ENCODE measurements at regions not wholly inside any gene's neighbourhood (a gene's known extent, or its start where the extent isn't known, plus 50 kb on each side); places are given as distances from the start of the nearest gene placed in this dataset.

DNA sequence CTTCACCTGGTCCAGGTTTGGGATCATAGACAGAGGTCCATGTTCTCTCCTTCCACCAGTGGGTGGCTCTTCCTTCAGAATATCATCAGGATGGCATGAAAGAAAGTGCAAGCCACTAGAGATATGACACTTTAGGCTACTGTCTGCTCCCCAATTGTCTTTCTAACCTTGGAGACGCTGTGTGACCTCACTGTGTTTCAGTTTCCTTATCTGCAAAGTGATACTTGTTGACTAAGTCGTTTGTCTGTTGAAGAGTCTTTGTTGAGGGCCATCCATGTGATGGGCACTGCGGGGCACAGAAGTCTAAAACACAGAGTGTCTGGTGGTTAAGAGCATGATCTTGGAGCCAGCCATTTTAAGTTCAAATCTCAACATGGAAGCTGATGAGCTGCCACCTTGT, 259.9 kb upstream of the THSD7B start:
- Histone ChIP-seq H3K9ac (ENCODE audit: low read length in 3 of 3) (no peak overlapping the region), H3K27ac (ENCODE audit: low read depth in 2 of 2, low read length in 2 of 2) (no peak overlapping the region), H3K36me3 (ENCODE audit: control insufficient read depth in 2 of 3, insufficient read depth in 3 of 3, low read length in 3 of 3) (no peaks in the 10 kb centered on the region), H3K4me1 (ENCODE audit: control insufficient read depth in 2 of 3, insufficient read depth in 2 of 3, low read depth in 1 of 3, low read length in 3 of 3) (no peaks in the 10 kb centered on the region), H3K27me3 (ENCODE audit: control insufficient read depth, insufficient read depth, low read length) (no peaks in the 10 kb centered on the region), H3K9me3 (ENCODE audit: control insufficient read depth in 2 of 3, insufficient read depth in 1 of 3, low read length in 3 of 3) (no peaks in the 10 kb centered on the region), H3K4me3 (ENCODE audit: low read length in 3 of 3) (no peak overlapping the region)
- TF ChIP-seq, protein P1, sequence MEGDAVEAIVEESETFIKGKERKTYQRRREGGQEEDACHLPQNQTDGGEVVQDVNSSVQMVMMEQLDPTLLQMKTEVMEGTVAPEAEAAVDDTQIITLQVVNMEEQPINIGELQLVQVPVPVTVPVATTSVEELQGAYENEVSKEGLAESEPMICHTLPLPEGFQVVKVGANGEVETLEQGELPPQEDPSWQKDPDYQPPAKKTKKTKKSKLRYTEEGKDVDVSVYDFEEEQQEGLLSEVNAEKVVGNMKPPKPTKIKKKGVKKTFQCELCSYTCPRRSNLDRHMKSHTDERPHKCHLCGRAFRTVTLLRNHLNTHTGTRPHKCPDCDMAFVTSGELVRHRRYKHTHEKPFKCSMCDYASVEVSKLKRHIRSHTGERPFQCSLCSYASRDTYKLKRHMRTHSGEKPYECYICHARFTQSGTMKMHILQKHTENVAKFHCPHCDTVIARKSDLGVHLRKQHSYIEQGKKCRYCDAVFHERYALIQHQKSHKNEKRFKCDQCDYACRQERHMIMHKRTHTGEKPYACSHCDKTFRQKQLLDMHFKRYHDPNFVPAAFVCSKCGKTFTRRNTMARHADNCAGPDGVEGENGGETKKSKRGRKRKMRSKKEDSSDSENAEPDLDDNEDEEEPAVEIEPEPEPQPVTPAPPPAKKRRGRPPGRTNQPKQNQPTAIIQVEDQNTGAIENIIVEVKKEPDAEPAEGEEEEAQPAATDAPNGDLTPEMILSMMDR (IDR thresholded peaks at IDR 0.05; ENCODE audit: borderline replicate concordance, extremely low read depth, insufficient read depth) = no peak
- FAIRE-seq = no peak
- no peak for DNase-seq
- intact Hi-C loops (cut with DNase I) = no loop called here

DNA sequence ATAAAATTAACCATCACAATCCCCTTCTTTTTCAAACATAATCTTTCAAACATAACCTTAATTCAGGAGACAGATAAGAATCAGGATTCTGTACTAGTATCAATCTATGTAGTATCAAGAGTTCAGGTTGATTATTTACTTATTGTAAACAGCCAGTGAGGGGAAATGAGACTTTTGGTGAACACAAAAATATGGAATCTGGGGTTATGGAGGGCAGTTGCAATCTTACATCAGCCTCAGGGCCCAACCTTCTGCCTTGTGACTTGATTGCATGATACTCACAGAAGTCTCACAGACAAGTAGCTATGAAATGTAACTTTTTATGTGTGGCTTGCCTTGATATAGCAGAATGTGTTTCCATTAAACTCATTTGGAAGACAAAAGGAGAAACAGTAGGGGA, 262.7 kb upstream of the THSD7B start:
- Histone ChIP-seq H3K4me3 (ENCODE audit: low read length in 3 of 3) (no peak overlapping the region), H3K9me3 (ENCODE audit: control insufficient read depth in 2 of 3, insufficient read depth in 1 of 3, low read length in 3 of 3) (no peaks in the 10 kb centered on the region), H3K4me1 (ENCODE audit: control insufficient read depth in 2 of 3, insufficient read depth in 2 of 3, low read depth in 1 of 3, low read length in 3 of 3) (no peaks in the 10 kb centered on the region), H3K27me3 (ENCODE audit: control insufficient read depth, insufficient read depth, low read length) (no peaks in the 10 kb centered on the region), H3K9ac (ENCODE audit: low read length in 3 of 3) (no peak overlapping the region), H3K36me3 (ENCODE audit: control insufficient read depth in 2 of 3, insufficient read depth in 3 of 3, low read length in 3 of 3) (no peaks in the 10 kb centered on the region), H3K27ac (ENCODE audit: low read depth in 2 of 2, low read length in 2 of 2) (no peak overlapping the region)
- TF ChIP-seq, protein P1 (IDR thresholded peaks at IDR 0.05; ENCODE audit: borderline replicate concordance, extremely low read depth, insufficient read depth) = no peak
- FAIRE-seq (no peak), DNase-seq (no peak)
- intact Hi-C loops (cut with DNase I) = no loop called here

DNA sequence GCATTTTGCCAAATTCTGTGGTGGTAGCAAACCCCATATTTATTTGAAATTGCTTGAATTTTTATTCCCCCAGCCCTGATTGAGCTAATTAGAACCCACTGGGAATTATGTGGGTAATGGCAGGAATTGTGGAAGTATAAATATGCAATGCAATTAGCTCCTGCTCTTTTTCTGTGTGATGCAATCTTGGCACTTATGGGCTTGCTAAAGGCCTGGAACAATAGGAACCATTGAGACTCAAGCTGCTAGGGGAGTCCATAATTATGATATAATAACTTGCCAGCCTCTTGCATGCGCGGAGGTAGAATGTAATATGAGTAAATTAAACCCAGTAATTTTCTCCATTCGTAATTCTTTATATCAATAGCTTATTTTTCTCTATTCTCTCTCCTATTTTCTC, 267.6 kb upstream of the THSD7B start:
- H3K27ac ChIP-seq (ENCODE audit: low read depth in 2 of 2, low read length in 2 of 2) = no peak overlapping the region
- H3K27me3 ChIP-seq (ENCODE audit: control insufficient read depth, insufficient read depth, low read length) = no peaks in the 10 kb centered on the region
- FAIRE-seq (no peak), DNase-seq (no peak)
- no peaks in the 10 kb centered on the region for H3K4me1 ChIP-seq (ENCODE audit: control insufficient read depth in 2 of 3, insufficient read depth in 2 of 3, low read depth in 1 of 3, low read length in 3 of 3)
- H3K36me3 ChIP-seq (ENCODE audit: control insufficient read depth in 2 of 3, insufficient read depth in 3 of 3, low read length in 3 of 3) = no peaks in the 10 kb centered on the region
- H3K9me3 ChIP-seq (ENCODE audit: control insufficient read depth in 2 of 3, insufficient read depth in 1 of 3, low read length in 3 of 3) = no peaks in the 10 kb centered on the region
- no peak overlapping the region for H3K4me3 ChIP-seq (ENCODE audit: low read length in 3 of 3)
- intact Hi-C loops (cut with DNase I) = no loop called here
- no peak overlapping the region for H3K9ac ChIP-seq (ENCODE audit: low read length in 3 of 3)
- TF ChIP-seq, protein P1 (IDR thresholded peaks at IDR 0.05; ENCODE audit: borderline replicate concordance, extremely low read depth, insufficient read depth) = no peak

DNA sequence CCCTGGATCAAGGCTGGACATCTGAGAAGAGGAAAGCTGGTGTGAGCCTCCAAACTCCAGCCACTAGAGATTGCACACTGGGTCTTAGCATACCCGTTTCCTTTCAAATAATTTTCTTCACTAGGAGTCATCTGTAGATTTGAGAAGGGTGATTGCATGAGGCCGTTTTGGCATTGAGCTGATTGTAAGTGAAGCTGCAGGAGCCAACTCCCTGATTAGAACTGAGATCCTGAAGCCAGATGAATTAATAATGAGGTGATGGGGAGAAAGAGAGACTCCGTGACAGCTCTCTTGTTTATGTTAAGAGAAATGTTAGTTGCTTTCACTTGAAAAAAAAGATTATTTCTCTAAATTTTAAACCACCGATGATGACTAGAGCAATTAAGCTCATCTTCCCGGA, 268.4 kb upstream of the THSD7B start:
- H3K9me3 ChIP-seq (ENCODE audit: control insufficient read depth in 2 of 3, insufficient read depth in 1 of 3, low read length in 3 of 3) = no peaks in the 10 kb centered on the region
- no peaks in the 10 kb centered on the region for H3K36me3 ChIP-seq (ENCODE audit: control insufficient read depth in 2 of 3, insufficient read depth in 3 of 3, low read length in 3 of 3)
- FAIRE-seq (no peak), DNase-seq (no peak)
- H3K4me1 ChIP-seq (ENCODE audit: control insufficient read depth in 2 of 3, insufficient read depth in 2 of 3, low read depth in 1 of 3, low read length in 3 of 3) = no peaks in the 10 kb centered on the region
- TF ChIP-seq, protein P1 (IDR thresholded peaks at IDR 0.05; ENCODE audit: borderline replicate concordance, extremely low read depth, insufficient read depth) = no peak
- H3K27ac ChIP-seq (ENCODE audit: low read depth in 2 of 2, low read length in 2 of 2) = no peak overlapping the region
- H3K27me3 ChIP-seq (ENCODE audit: control insufficient read depth, insufficient read depth, low read length) = no peaks in the 10 kb centered on the region
- intact Hi-C loops (cut with DNase I) = no loop called here
- H3K9ac ChIP-seq (ENCODE audit: low read length in 3 of 3) = no peak overlapping the region
- H3K4me3 ChIP-seq (ENCODE audit: low read length in 3 of 3) = no peak overlapping the region

Data from kidney (tissue), 13 donors.